ENCODE measurements at regions not wholly inside any gene's neighbourhood (a gene's known extent, or its start where the extent isn't known, plus 50 kb on each side); places are given as distances from the start of the nearest gene placed in this dataset.

GRCh38 chr3:31439890-31440750, 92.6 kb upstream of the STT3B start:
- DNase-seq, result no peak

GRCh38 chr3:31440878-31441277, 91.8 kb upstream of the STT3B start:
- DNase-seq, result no peak

- DNase-seq, result no peak
Measured at GRCh38 chr3:31442755-31443154, 90.0 kb upstream of the STT3B start.

GRCh38 chr3:31444220-31445142, 88.2 kb upstream of the STT3B start:
- DNase-seq, result no peak

- no peak for DNase-seq
Measured at GRCh38 chr3:31445701-31446100, 87.0 kb upstream of the STT3B start.

- DNase-seq, result no peak
Measured at GRCh38 chr3:31448035-31448881, 84.5 kb upstream of the STT3B start.

GRCh38 chr3:31448882-31449243, 83.9 kb upstream of the STT3B start:
- DNase-seq, result no peak

GRCh38 chr3:31449318-31449717, 83.4 kb upstream of the STT3B start:
- no peak for DNase-seq

- no peak for DNase-seq
Measured at GRCh38 chr3:31450345-31450744, 82.4 kb upstream of the STT3B start.

GRCh38 chr3:31452495-31453106, 80.1 kb upstream of the STT3B start:
- DNase-seq, result no peak

GRCh38 chr3:31453430-31453829, 79.3 kb upstream of the STT3B start:
- no peak for DNase-seq

- no peak for DNase-seq
Measured at GRCh38 chr3:31455524-31455923, 77.2 kb upstream of the STT3B start.

GRCh38 chr3:31456373-31456772, 76.4 kb upstream of the STT3B start:
- DNase-seq, result peak; percentile 61

GRCh38 chr3:31461426-31461825, 71.3 kb upstream of the STT3B start:
- DNase-seq, result no peak

- peak; percentile 81 for DNase-seq
Measured at GRCh38 chr3:31462050-31462569, 70.6 kb upstream of the STT3B start.

GRCh38 chr3:31465999-31466398, 66.7 kb upstream of the STT3B start:
- no peak for DNase-seq

GRCh38 chr3:31466866-31467265, 65.9 kb upstream of the STT3B start:
- no peak for DNase-seq

GRCh38 chr3:31468433-31468832, 64.3 kb upstream of the STT3B start:
- DNase-seq, result no peak

- DNase-seq, result no peak
Measured at GRCh38 chr3:31469385-31469784, 63.3 kb upstream of the STT3B start.

GRCh38 chr3:31472479-31473390, 60.0 kb upstream of the STT3B start:
- DNase-seq, result peak; percentile 1

GRCh38 chr3:31476209-31476608, 56.5 kb upstream of the STT3B start:
- DNase-seq, result no peak
